Ishikawa (cell line): ENCODE measurements at regions not wholly inside any gene's neighbourhood (a gene's known extent, or its start where the extent isn't known, plus 50 kb on each side); places are given as distances from the start of the nearest gene placed in this dataset.

Experiments used
- CEBPB ChIP-seq: IDR thresholded peaks from 2 replicates; pipeline ENCODE4 v1.6.1; 2012
- CREB1 ChIP-seq: IDR thresholded peaks from 2 replicates; pipeline ENCODE4 v1.6.1; 2012; ENCODE audit warnings: low read depth
- EGR1 ChIP-seq: IDR thresholded peaks from 2 replicates; pipeline ENCODE4 v1.6.1; 2012
- EP300 ChIP-seq: IDR thresholded peaks from 2 replicates; pipeline ENCODE4 v1.6.1; 2012; ENCODE audit warnings: borderline replicate concordance
- FOXM1 ChIP-seq: IDR thresholded peaks from 2 replicates; pipeline ENCODE4 v1.6.1; 2012; ENCODE audit warnings: low read depth, borderline replicate concordance
- MAX ChIP-seq: IDR thresholded peaks from 2 replicates; pipeline ENCODE4 v1.6.1; 2012
- NFIC ChIP-seq: IDR thresholded peaks from 2 replicates; pipeline ENCODE4 v1.6.1; 2012
- RAD21 ChIP-seq: IDR thresholded peaks from 2 replicates; pipeline ENCODE4 v1.6.1; 2012; ENCODE audit warnings: low read depth
- TAF1 ChIP-seq: IDR thresholded peaks from 2 replicates; pipeline ENCODE4 v1.6.1; 2012; ENCODE audit warnings: low read depth, mild to moderate bottlenecking
- TCF12 ChIP-seq: IDR thresholded peaks from 2 replicates; pipeline ENCODE4 v1.6.1; 2012; ENCODE audit warnings: low read depth
- TEAD4 ChIP-seq: IDR thresholded peaks from 2 replicates; pipeline ENCODE4 v1.6.1; 2012
- YY1 ChIP-seq: IDR thresholded peaks from 2 replicates; pipeline ENCODE4 v1.6.1; 2012; ENCODE audit warnings: low read depth
- ZBTB7A ChIP-seq: IDR thresholded peaks from 2 replicates; pipeline ENCODE4 v1.6.1; 2012; ENCODE audit warnings: low read depth
- TF ChIP-seq, protein P1 (sequence below): IDR thresholded peaks from 2 replicates; pipeline ENCODE4 v1.6.1; 2012
- TF ChIP-seq, protein P2 (sequence below): IDR thresholded peaks from 2 replicates; pipeline ENCODE4 v1.6.1; 2012; ENCODE audit warnings: low read depth, mild to moderate bottlenecking

DNA sequence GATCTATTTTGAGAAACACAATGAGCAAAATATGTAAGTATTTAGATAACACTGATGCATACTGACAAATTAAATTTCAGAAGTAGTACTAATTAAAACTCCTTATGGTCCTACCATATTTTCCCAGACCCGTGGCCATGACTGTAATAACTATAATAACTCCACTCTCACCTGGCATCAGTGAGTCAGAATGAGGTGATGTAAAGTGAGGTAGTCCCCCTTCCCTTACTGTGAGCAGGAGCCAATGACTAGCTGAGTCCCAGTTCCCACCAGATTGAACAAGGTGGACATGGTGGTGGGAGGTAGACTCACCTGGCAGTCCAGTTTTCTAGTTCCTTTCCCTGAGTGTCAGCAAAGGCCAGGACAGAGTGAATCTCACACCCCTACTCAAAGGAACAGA is 630.5 kb upstream of the IGFBP3 start:
- TF ChIP-seq EP300 = no peak
- no peak for TF ChIP-seq YY1
- no peak for TF ChIP-seq RAD21
- no peak for TF ChIP-seq NFIC
- TF ChIP-seq TCF12 = no peak
- TF ChIP-seq TAF1 = no peak
- no peak for TF ChIP-seq CREB1
- TF ChIP-seq, protein P1, sequence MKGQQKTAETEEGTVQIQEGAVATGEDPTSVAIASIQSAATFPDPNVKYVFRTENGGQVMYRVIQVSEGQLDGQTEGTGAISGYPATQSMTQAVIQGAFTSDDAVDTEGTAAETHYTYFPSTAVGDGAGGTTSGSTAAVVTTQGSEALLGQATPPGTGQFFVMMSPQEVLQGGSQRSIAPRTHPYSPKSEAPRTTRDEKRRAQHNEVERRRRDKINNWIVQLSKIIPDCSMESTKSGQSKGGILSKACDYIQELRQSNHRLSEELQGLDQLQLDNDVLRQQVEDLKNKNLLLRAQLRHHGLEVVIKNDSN = no peak
- TF ChIP-seq CEBPB = no peak
- no peak for TF ChIP-seq ZBTB7A
- TF ChIP-seq, protein P2, sequence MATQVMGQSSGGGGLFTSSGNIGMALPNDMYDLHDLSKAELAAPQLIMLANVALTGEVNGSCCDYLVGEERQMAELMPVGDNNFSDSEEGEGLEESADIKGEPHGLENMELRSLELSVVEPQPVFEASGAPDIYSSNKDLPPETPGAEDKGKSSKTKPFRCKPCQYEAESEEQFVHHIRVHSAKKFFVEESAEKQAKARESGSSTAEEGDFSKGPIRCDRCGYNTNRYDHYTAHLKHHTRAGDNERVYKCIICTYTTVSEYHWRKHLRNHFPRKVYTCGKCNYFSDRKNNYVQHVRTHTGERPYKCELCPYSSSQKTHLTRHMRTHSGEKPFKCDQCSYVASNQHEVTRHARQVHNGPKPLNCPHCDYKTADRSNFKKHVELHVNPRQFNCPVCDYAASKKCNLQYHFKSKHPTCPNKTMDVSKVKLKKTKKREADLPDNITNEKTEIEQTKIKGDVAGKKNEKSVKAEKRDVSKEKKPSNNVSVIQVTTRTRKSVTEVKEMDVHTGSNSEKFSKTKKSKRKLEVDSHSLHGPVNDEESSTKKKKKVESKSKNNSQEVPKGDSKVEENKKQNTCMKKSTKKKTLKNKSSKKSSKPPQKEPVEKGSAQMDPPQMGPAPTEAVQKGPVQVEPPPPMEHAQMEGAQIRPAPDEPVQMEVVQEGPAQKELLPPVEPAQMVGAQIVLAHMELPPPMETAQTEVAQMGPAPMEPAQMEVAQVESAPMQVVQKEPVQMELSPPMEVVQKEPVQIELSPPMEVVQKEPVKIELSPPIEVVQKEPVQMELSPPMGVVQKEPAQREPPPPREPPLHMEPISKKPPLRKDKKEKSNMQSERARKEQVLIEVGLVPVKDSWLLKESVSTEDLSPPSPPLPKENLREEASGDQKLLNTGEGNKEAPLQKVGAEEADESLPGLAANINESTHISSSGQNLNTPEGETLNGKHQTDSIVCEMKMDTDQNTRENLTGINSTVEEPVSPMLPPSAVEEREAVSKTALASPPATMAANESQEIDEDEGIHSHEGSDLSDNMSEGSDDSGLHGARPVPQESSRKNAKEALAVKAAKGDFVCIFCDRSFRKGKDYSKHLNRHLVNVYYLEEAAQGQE = no peak
- TF ChIP-seq TEAD4 = no peak
- TF ChIP-seq FOXM1 = no peak
- no peak for TF ChIP-seq EGR1
- TF ChIP-seq MAX = no peak

- TF ChIP-seq YY1 = no peak
- TF ChIP-seq FOXM1 = no peak
- TF ChIP-seq, protein P1 = no peak
- no peak for TF ChIP-seq ZBTB7A
- TF ChIP-seq MAX = no peak
- TF ChIP-seq RAD21 = no peak
- TF ChIP-seq, protein P2 = no peak
- no peak for TF ChIP-seq TCF12
- no peak for TF ChIP-seq TEAD4
- no peak for TF ChIP-seq NFIC
These were observed 629.8 kb upstream of the IGFBP3 start for GRCh38 chr7:46550864-46551263.

DNA sequence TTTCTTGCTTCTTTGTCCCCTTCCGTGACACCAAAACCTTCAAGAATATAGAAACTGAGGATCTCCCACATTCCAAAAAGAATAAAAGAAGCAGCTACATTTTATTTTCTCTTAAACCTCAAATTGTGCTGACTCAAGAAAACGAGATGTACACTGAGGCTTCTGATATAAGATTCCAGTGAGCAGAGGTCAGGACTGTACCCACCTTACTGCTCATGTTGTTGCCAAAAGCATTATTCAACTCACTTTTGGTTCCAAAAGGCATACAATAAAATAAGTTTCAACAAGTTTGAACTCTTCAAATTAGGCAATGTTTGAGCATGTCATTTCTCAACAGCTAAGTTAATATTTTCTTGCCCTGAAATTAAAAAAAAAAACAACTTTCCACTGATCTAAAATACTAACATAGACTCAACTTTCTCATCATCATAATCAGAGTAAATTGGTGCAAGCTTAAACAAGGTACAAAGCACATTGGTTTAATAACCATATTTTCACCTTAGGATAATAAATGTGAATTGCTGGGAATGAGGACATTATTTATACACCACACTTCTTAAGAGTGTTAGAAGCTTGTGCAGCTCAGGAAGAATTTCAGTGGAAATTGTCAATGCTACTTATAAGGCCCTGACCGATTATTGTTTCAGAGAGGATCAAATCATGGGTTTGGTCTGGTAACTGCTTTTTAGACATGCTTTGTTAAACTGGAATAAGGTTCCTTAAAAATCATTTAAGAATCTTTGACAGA is 629.0 kb upstream of the IGFBP3 start:
- no peak for TF ChIP-seq MAX
- no peak for TF ChIP-seq EP300
- TF ChIP-seq YY1 = no peak
- TF ChIP-seq CREB1 = no peak
- TF ChIP-seq, protein P2 = no peak
- no peak for TF ChIP-seq EGR1
- no peak for TF ChIP-seq TEAD4
- TF ChIP-seq TCF12 = no peak
- no peak for TF ChIP-seq TAF1
- TF ChIP-seq FOXM1 = no peak
- TF ChIP-seq RAD21 = no peak
- TF ChIP-seq CEBPB = no peak

DNA sequence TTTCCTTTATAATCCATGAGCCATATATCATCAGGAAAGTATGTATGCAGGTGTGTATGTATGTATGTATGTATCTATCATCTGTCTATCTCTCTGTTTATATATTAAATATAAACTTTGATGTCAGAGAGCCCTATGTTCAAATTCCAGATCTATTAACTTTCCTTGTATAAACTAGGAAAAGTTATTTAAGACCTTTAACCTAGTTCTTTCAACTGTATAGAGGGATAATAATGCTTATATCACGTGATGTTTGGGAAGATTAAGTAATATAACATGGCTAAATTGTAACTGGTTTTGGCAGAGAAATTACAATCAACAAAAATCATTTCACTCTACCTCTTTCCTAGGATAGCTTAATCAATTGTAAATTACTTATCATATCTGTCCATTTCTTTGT is 628.3 kb upstream of the IGFBP3 start:
- no peak for TF ChIP-seq YY1
- no peak for TF ChIP-seq FOXM1
- TF ChIP-seq, protein P2 = no peak
- no peak for TF ChIP-seq EP300
- TF ChIP-seq TCF12 = no peak
- no peak for TF ChIP-seq TEAD4
- TF ChIP-seq NFIC = no peak
- no peak for TF ChIP-seq ZBTB7A
- TF ChIP-seq CREB1 = no peak
